ENCODE measurements at regions not wholly inside any gene's neighbourhood (a gene's known extent, or its start where the extent isn't known, plus 50 kb on each side); places are given as distances from the start of the nearest gene placed in this dataset.

DNA sequence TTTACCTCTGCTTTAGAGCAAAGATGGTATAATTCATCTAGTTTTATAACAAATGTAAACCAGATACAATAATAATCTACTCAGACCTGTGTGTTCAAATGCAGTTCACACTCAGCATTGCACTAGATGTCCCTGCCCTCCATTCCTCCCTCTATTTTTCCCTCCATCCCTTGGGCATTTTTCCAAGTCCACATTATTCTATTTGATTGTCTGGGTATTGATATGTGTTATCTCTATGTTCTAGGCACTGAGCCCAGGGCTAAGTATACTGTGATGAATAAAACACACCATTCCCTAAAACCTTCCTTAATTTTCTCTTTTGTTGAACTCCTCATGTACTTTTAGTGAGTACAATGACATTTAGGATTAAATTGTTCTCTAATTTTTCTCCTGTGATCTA is 66.2 kb upstream of the HMCN1 start:
- TF ChIP-seq, protein P1, sequence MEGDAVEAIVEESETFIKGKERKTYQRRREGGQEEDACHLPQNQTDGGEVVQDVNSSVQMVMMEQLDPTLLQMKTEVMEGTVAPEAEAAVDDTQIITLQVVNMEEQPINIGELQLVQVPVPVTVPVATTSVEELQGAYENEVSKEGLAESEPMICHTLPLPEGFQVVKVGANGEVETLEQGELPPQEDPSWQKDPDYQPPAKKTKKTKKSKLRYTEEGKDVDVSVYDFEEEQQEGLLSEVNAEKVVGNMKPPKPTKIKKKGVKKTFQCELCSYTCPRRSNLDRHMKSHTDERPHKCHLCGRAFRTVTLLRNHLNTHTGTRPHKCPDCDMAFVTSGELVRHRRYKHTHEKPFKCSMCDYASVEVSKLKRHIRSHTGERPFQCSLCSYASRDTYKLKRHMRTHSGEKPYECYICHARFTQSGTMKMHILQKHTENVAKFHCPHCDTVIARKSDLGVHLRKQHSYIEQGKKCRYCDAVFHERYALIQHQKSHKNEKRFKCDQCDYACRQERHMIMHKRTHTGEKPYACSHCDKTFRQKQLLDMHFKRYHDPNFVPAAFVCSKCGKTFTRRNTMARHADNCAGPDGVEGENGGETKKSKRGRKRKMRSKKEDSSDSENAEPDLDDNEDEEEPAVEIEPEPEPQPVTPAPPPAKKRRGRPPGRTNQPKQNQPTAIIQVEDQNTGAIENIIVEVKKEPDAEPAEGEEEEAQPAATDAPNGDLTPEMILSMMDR (IDR thresholded peaks at IDR 0.05): no peak
- no peak for TF ChIP-seq POLR2A (IDR thresholded peaks at IDR 0.05)
